Hematopoietic multipotent progenitor cell treated with erythropoietin and hydrocortisone succinate and interleukin-3 and kit ligand, for 6 days (in vitro differentiated cells): ENCODE measurements at regions not wholly inside any gene's neighbourhood (a gene's known extent, or its start where the extent isn't known, plus 50 kb on each side); places are given as distances from the start of the nearest gene placed in this dataset.

Experiments
- DNase-seq: peaks from one replicate; pipeline ENCODE4 v3.0.0-alpha.2; 2015

- DNase-seq = peak; percentile 94
Observed at GRCh38 chr14:101707068-101707842, 54.3 kb upstream of the PPP2R5C start.

- no peak for DNase-seq
Observed at GRCh38 chr14:101707863-101708620, 53.5 kb upstream of the PPP2R5C start.

DNA sequence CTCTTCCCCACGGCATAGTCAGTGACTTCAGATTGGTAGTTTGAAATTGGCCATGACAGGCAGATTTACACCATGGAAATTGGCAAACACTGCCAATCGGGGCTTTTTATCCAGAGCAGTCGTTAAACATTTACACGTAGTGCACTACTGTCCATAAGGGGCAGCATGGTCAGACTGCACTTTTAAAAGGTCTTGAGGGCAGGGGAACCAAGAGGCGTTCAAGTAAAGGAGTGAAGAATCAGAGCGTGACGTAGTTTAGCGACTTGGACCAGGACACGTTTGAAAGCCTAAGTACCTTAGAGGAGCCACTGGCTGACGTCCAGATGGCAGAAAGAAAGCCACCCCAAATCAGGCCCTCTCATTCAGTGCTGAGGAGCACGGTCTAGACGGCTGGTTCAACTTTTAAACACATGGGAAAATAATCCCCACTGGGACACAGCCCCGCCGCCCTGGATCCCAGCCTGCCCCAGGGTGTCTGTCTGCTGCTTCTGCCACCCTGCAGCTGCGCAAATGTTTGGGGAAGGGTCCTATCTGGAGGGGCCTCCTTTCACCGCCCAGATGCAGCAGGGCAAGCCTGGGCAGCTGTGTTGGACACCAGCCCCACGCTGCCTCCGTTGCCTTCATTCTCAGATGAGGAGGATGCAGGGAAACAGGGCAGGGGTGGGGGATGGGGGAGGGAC is 52.5 kb upstream of the PPP2R5C start:
- DNase-seq = no peak

GRCh38 chr14:101709533-101709881 is 52.0 kb upstream of the PPP2R5C start:
- no peak for DNase-seq

- DNase-seq = no peak
Observed at GRCh38 chr14:101709962-101710931, 51.3 kb upstream of the PPP2R5C start.

- no peak for DNase-seq
Observed at GRCh38 chr14:101711041-101711856, 50.3 kb upstream of the PPP2R5C start.
